GM19397 (cell line): ENCODE measurements at regions not wholly inside any gene's neighbourhood (a gene's known extent, or its start where the extent isn't known, plus 50 kb on each side); places are given as distances from the start of the nearest gene placed in this dataset.

Experiments used
- ATAC-seq: cut with Tn5 transposase; IDR thresholded peaks from one replicate; pipeline ENCODE4 v1.9.1; 2021; ENCODE audit warnings: mild to moderate bottlenecking, moderate library complexity; ENCODE audit not compliant: unreplicated experiment

- ATAC-seq: no peak
Observed at GRCh38 chr7:41756650-41757182, 53.8 kb upstream of the INHBA start.

- ATAC-seq: no peak
Observed at GRCh38 chr7:41755096-41755495, 52.2 kb upstream of the INHBA start.

GRCh38 chr7:41754046-41754445 lies 51.2 kb upstream of the INHBA start:
- no peak for ATAC-seq
